NCI-H2107 treated with DMSO at 0.1 percent for 48 hours (cell line): ENCODE measurements at regions not wholly inside any gene's neighbourhood (a gene's known extent, or its start where the extent isn't known, plus 50 kb on each side); places are given as distances from the start of the nearest gene placed in this dataset.

Experiments used
- DNase-seq: peaks from one replicate; lab custom pipeline; 2025; ENCODE audit not compliant: unreplicated experiment; lab: John Stamatoyannopoulos, UW

- no peak for DNase-seq
Observed at GRCh38 chr9:27747450-27747849, 174.2 kb upstream of the C9orf72 start.

GRCh38 chr9:27749838-27750237 is 176.6 kb upstream of the C9orf72 start:
- DNase-seq = no peak

GRCh38 chr9:27750566-27750965 is 177.3 kb upstream of the C9orf72 start:
- DNase-seq = no peak

GRCh38 chr9:27752069-27752468 is 178.8 kb upstream of the C9orf72 start:
- DNase-seq = no peak

- DNase-seq = no peak
Observed at GRCh38 chr9:27755846-27756245, 182.6 kb upstream of the C9orf72 start.

GRCh38 chr9:27756418-27756817 is 183.1 kb upstream of the C9orf72 start:
- no peak for DNase-seq

- DNase-seq = no peak
Observed at GRCh38 chr9:27763831-27764230, 190.6 kb upstream of the C9orf72 start.

- DNase-seq = no peak
Observed at GRCh38 chr9:27765266-27766072, 192.2 kb upstream of the C9orf72 start.

- DNase-seq = no peak
Observed at GRCh38 chr9:27766073-27766835, 193.0 kb upstream of the C9orf72 start.

GRCh38 chr9:27768781-27769180 is 195.5 kb upstream of the C9orf72 start:
- DNase-seq = no peak

GRCh38 chr9:27770541-27770940 is 197.3 kb upstream of the C9orf72 start:
- DNase-seq = no peak

- no peak for DNase-seq
Observed at GRCh38 chr9:27771803-27772545, 198.7 kb upstream of the C9orf72 start.

GRCh38 chr9:27784847-27785713 is 211.8 kb upstream of the C9orf72 start:
- DNase-seq = no peak

GRCh38 chr9:27785714-27786100 is 212.4 kb upstream of the C9orf72 start:
- no peak for DNase-seq

GRCh38 chr9:27787891-27788290 is 214.6 kb upstream of the C9orf72 start:
- DNase-seq = no peak

GRCh38 chr9:27791311-27791710 is 218.0 kb upstream of the C9orf72 start:
- DNase-seq = no peak

GRCh38 chr9:27792971-27793689 is 219.8 kb upstream of the C9orf72 start:
- no peak for DNase-seq

- no peak for DNase-seq
Observed at GRCh38 chr9:27799326-27799725, 226.0 kb upstream of the C9orf72 start.

- no peak for DNase-seq
Observed at GRCh38 chr9:27800159-27800558, 226.9 kb upstream of the C9orf72 start.
